ENCODE measurements at regions not wholly inside any gene's neighbourhood (a gene's known extent, or its start where the extent isn't known, plus 50 kb on each side); places are given as distances from the start of the nearest gene placed in this dataset.
"Not testable (repeated sequence)": the region's sequence is repeated elsewhere in the genome, so short reads cannot be mapped to it uniquely, and the experiment has no call there.

- DNase-seq (ENCODE audit: low spot score) (no peak), FAIRE-seq (no peak)
Observed at GRCh38 chr9:28961623-28962022, 1388.3 kb upstream of the C9orf72 start.

GRCh38 chr9:28967226-28967625 is 1393.9 kb upstream of the C9orf72 start:
- no peak for DNase-seq (ENCODE audit: low spot score)
- FAIRE-seq: no peak

DNA sequence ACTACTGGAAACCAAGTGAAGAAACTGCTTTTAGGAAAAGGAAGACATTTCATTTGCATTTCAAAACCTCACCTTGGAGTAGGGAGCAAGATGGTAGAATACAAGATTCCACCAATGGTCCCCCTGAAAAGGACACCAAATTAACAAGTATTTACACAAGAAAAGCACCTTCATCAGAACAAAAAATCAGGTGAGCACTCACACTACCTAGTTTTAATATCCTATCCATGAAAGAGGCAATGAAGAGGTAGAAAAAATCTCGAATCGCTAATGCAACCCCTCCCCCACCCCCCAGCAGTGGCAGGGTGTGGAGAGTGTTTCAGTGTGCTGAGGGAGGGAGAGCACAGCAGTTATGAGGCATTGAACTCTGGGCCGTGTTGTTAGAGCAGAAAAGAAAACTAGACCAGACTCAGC is 1397.0 kb upstream of the C9orf72 start:
- FAIRE-seq: no peak

GRCh38 chr9:28971881-28972280 is 1398.6 kb upstream of the C9orf72 start:
- DNase-seq (ENCODE audit: low spot score) (no peak), FAIRE-seq (no peak)

More for the DNA sequence above, 1397.0 kb upstream of the C9orf72 start:
- no peak for DNase-seq (ENCODE audit: low spot score)

GRCh38 chr9:28976250-28976649 is 1403.0 kb upstream of the C9orf72 start:
- FAIRE-seq: no peak
- no peak for DNase-seq (ENCODE audit: low spot score)

- no peak for FAIRE-seq
- no peak for DNase-seq (ENCODE audit: low spot score)
Observed at GRCh38 chr9:28976684-28977083, 1403.4 kb upstream of the C9orf72 start.

DNA sequence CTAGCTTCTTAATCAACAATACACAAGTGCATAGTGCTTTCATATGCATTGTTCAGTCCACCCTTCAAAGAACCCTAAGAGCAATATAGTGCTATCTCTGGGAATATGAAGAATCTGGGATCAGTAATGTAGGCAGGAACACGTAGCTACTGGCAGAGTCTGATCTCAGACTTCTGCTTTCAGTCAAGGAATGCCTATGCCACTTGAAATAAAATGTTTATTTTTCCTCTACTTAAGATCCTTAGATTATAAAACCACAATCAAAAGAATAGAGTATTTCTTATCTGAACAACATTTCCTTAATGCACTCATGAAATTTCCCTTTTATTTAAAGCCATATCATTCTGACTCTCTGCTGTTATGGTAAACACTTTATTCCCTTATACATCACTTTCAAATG is 1407.8 kb upstream of the C9orf72 start:
- no peak for DNase-seq (ENCODE audit: low spot score)

GRCh38 chr9:28981711-28982110 is 1408.4 kb upstream of the C9orf72 start:
- FAIRE-seq (no peak), DNase-seq (ENCODE audit: low spot score) (no peak)

More for the DNA sequence above, 1407.8 kb upstream of the C9orf72 start:
- no peak for FAIRE-seq

DNA sequence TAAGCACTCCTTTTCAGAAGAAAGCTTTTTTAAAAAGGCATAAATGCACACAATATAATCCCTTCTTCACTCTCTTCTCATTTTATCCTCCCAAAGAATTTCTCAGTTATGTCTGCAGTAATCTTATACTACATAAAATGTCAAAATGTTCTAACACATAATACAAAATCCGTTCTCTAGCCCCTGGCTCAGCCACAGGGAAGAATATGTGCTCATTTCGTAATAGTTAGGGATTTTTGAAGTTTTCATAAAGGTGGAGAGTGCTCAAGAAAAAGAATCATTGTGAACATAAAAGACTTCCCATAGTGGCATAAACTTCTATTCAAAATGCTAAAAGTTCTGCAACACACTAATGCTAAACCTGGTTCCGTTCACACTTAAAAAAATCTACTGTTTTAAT is 1410.7 kb upstream of the C9orf72 start:
- no peak for FAIRE-seq

DNA sequence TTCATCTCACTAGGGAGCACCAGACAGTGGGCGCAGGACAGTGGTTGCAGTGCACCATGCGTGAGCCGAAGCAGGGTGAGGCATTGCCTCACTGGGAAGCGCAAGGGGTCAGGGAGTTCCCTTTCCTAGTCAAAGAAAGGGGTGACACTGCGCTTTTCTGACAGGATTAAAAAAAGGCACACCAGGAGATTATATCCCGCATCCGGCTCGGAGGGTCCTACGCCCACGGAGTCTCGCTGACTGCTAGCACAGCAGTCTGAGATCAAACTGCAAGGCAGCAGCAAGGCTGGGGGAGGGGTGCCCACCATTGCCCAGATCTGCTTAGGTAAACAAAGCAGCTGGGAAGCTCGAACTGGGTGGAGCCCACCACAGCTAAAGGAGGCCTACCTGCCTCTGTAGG is 1416.7 kb upstream of the C9orf72 start:
- not testable (repeated sequence) for DNase-seq (ENCODE audit: low spot score); FAIRE-seq

More for the DNA sequence above, 1410.7 kb upstream of the C9orf72 start:
- DNase-seq (ENCODE audit: low spot score): no peak

DNA sequence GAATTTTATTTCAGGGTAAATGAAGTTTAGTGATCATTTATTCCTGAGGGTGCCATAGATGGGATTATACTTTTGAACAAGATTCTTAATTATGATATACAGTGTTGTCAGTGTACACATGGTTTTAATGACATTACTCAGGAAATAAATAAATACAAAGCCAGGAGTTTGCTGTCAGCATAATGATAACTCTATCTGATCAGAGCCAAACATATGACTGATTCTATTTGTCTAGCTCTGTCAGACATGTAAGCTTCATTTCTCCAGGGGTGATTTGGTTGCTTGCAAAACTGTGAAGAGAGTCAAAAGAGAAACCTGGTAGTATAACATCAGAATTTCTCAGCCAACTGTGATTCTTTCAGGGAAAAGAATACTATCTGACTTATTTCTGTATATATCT is 1425.8 kb upstream of the C9orf72 start:
- FAIRE-seq (no peak), DNase-seq (ENCODE audit: low spot score) (no peak)

DNA sequence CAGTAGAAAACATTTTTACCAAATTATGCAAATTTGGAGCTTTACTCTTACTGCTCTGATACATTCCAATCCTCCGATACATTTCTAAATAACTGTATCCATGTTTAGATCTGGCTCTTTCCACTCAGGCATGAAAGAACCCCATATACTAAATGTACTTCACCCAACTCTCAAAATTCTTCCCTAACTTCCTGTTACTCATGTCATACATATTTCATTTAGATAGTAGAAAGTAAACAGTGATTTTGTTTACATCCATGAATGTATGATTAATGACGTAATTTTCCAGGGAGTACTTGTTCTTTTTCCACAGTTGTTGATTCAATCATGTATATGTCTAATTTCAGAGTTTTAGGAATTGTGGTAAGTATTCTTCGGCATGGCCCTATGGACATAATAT is 1426.5 kb upstream of the C9orf72 start:
- DNase-seq (ENCODE audit: low spot score) (no peak), FAIRE-seq (no peak)

DNA sequence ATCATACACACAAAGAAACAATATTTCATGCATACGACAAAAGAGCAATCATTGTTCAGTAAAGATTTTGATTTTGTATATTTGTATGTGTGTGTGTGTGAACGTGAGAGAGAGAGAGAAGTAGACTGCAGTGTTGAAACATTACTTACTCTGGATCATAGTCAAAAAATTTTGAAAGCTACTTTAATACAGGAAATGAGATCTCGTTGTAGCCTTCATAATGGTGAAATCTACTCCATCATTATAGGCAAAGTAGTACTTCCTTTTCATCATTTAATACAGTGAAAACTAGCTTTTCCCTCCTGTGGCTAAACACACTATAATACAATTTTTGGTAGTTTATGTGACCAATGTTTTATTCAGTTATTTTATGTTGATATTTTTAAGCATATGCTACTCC is 1427.7 kb upstream of the C9orf72 start:
- FAIRE-seq: no peak
- DNase-seq (ENCODE audit: low spot score): no peak

DNA sequence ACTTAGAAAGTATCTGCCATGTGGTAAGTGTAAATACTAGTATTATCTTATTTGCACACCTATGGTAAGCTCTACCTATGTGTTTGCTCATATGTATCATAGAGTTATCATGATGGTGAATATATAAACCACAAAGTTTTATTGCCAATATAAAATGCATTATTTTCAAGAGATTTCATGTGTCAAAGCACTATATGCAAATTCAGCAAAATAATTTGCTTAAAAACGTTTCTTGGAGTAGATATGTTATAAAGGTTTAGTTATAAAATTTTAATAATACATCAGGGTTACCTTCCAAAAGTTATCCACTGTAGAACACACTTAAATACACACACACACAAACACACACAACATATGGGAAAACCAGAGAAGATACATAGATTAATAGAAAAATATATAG is 1431.7 kb upstream of the C9orf72 start:
- no peak for DNase-seq (ENCODE audit: low spot score)
- FAIRE-seq: no peak

DNA sequence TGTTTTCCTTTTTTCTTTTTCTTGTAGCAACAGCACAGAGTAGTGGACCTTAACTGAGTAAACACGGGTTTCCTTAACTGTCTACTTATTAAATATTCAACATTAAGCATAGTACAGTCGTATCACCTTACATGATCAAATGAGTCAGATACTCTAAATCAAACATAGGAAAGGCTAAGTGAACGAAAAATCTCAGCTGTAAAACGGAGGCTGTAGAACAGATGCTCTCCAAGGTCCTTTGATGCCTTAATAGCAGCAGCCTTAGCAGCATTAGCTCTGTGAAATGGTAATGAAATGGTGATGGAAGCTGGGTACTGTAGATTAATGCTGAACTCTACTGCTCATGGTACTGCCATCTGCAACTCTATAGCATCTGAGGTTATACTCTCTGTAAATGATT is 1433.3 kb upstream of the C9orf72 start:
- FAIRE-seq (no peak), DNase-seq (ENCODE audit: low spot score) (no peak)

DNA sequence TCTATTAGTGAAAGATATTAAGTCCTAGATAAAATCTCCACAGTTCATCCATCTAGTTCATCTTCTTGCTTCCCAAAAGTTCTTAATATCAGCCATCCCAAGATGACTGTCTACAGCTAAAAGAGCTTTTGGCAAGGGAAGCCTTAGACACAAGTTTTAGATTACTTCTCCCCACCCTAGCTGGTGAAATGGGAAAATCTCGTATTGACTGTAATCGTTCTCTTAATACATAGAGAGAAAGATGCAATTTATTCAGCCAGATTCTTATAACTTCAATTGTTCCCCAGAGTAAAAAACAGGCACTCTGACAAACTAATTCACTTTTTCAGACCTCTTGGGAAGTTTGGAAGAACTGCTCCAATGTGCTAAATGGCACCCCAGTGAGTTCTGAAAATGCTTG is 1439.6 kb upstream of the C9orf72 start:
- DNase-seq (ENCODE audit: low spot score) (no peak), FAIRE-seq (no peak)

DNA sequence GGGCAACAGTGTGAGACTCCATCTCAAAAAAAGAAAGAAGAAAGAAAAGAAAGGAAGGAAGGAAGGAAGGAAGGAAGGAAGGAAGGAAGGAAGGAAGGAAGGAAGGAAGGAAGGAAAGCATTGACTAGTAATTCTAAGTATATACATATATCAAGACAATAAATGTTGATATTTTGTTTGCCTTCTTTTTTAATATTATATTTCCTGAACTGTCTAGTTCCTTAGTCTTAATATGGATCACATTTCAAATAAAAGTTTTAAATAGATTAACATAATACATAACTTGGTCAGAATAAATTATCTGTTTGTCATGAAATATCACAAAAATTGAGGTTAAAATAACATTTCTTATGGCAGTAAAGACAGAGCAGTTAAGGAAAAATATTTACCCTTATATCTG is 1448.4 kb upstream of the C9orf72 start:
- DNase-seq (ENCODE audit: low spot score): no peak
- FAIRE-seq: no peak

DNA sequence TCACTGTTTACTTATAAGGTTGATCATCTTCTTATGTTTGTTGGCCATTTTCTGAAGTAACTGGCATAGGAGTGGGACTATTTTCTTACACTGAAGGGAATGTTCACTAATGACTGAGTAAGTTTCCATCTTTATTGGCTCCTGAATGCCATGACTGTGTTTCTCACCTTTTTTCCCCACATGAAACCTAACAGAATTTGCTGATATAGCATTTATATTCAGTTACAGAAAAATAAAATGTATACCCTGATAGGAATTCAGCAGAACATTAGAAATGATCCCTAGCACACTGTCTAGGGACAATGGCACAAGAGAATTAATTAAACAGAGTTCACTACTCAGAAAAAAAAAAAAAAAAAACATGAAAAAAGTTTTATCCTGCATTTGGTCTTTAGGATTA is 1465.1 kb upstream of the C9orf72 start:
- FAIRE-seq (no peak), DNase-seq (ENCODE audit: low spot score) (no peak)

GRCh38 chr9:29039258-29039657 is 1466.0 kb upstream of the C9orf72 start:
- DNase-seq (ENCODE audit: low spot score): no peak
- FAIRE-seq: no peak

- no peak for FAIRE-seq
- DNase-seq (ENCODE audit: low spot score): no peak
Observed at GRCh38 chr9:29043072-29043471, 1469.8 kb upstream of the C9orf72 start.

- no peak for FAIRE-seq
- DNase-seq (ENCODE audit: low spot score): peak; percentile 46
Observed at GRCh38 chr9:29044959-29045358, 1471.7 kb upstream of the C9orf72 start.

DNA sequence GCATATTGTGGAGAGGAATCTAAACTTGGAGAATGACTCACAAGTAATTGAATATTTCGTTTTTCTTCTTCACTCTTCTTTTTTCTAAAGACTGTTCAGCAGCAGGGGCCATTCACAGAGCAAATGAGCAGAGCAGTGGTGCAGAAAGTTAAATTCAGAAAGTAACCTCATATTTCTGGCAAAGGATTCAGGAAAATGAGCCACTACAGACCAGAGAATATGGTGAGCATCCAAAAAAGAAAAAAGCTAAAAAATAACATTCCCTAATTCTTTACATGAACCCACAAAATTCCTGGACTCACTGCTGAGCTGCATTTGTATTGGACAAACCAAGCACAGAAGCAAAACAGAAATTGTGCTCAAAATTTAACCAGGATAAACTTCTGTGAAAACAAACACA is 1486.8 kb upstream of the C9orf72 start:
- FAIRE-seq (no peak), DNase-seq (ENCODE audit: low spot score) (no peak)

GRCh38 chr9:29062446-29062845 is 1489.2 kb upstream of the C9orf72 start:
- no peak for FAIRE-seq
- no peak for DNase-seq (ENCODE audit: low spot score)

GRCh38 chr9:29063031-29063430 is 1489.8 kb upstream of the C9orf72 start:
- DNase-seq (ENCODE audit: low spot score) (no peak), FAIRE-seq (no peak)

Measured in RCC 7860 (cell line).